ENCODE measurements at regions not wholly inside any gene's neighbourhood (a gene's known extent, or its start where the extent isn't known, plus 50 kb on each side); places are given as distances from the start of the nearest gene placed in this dataset.

DNA sequence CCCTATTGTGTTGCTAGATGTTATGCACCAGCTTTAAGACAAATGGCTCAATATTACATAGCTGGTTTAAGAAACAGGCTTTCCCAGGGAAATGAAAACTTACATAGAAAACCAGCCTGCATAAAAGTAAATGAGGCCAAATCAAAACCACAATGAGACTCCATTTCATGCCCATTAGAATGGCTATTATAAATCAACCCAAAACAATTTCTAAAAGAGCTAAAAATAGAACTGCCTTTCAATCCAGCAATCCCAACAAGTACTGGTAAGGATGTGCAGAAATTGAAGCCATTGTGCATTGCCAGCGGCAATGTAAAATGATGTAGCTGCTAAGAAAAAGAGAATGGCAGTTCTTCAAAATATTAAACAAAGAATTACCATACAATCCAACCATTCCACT, 1170.0 kb upstream of the CDH9 start:
- DNase-seq, result no peak

DNA sequence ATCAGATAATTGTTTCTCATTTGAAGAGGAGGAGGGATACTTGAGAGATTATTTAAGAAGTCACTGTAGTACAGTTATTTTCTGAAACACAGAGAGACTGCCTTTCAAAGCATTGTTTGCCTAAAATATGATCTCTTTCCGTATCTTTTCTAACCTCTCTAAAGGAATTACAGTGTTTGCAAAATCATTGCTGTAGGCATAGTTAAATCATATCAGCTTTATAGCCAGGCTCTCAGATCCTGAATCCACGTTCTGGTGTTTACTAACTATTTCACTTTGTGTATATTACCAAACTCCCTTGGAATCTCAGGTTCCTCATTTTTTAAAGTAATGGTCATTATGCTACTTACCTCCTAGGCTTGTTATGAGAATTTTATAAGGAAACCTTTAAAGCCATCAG, 1151.6 kb upstream of the CDH9 start:
- no peak for DNase-seq

DNA sequence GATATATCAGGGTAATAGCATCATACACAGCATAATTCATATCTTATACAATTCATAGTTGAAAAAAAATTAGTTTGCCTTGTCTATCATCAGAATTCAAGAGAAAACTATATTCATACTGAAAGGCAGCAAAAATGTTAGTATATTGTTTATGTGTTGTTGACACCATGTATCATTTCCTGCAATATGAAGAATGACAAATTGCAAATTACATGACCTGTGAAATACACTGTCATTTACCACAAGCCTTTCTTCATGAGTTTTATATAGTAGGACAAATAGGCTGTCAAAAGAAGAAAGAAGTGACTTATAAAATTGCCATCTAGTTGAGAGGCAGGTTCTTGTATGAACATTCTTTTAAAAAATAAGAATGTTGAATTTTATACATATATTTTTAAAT, 1136.3 kb upstream of the CDH9 start:
- DNase-seq, result no peak

DNA sequence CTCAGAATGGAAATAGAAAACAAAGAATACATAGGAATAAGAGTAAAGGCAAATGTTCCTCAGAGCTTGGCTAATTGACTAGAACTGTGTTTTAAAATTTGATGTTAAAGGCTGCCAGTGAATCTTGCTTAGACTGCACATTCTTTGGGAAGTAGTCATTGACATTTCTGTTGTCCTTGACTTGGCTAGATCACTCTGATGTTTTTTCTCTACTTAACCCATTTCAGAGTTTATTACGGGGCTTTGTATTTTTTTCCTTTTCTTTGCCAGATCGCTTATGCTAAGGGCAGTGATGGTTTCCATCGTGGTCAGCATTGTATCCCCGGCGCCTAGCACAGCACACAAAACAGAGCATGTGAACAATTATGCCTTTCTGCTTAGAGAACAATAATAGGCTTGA, 1126.7 kb upstream of the CDH9 start:
- DNase-seq, result no peak

DNA sequence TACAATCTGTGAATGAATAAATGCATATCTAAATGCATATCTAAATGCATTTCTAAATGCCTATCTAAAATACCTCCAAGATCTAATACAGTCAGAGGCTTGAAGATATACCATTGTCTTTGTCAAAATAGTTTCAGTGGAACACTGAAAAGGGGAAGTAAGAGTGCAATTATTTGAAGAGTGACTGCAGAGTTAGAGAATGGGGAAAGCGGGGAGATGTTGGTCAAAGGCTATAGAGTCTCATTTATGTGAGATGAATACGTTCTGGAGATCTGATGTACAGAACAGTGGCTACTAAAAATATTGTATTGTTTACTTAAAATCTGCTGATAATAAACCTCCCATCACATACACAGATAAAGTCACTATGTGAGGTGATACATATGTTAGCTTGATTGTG, 1126.2 kb upstream of the CDH9 start:
- no peak for DNase-seq

DNA sequence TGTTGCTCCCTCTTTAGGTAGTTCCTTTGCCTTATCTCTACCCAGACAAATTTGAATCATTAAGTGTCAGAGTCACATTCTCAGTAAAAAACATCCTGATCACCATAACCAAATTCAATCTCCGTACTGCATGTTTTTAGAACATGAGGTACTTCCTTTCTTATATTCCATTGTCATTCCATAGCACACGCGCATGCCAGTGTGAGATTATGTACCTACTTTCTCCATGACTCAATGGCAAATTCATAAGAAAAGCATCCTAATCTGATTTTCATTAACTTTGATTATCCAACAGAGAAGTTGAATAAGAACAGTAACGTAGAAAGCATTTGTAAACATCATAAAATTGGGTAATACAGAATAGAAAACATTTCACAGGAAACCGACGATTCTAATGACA, 1118.6 kb upstream of the CDH9 start:
- no peak for DNase-seq

DNA sequence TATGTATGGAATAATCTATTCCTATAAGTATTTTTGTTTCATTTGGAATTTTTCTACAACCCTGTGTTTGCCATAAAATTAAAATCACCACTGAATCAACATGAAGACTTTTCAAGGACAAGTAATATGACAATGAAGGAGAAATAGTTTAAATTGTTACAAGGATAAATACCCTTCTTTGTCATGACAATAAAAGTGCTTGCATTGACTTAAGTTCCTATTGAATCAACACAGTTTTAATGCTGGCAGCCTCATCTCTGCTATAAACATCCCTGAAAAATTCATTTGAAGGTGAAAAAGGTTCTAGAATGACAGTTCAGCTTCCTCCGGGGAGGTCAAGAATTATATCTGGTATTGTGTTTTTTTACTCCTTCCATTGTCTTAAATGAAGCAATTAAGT, 1105.1 kb upstream of the CDH9 start:
- no peak for DNase-seq

DNA sequence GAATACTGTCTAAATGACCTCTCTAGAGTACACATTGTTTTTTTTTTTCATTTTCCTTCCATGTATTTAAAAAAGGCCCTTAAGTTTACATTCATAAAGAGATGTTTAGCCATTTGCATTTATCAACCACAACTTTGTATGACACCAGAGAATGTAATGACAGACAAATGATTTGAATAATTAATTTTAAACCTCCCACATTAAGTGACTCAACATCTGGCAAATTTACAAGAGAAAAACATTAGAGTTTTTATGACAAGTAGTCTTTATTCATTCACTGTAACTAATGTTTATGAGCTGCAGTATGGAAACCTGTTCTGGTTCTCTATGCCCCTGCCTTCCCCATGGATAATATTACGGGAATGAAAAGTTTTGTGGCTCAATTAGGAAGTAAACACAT, 1093.8 kb upstream of the CDH9 start:
- DNase-seq, result no peak

DNA sequence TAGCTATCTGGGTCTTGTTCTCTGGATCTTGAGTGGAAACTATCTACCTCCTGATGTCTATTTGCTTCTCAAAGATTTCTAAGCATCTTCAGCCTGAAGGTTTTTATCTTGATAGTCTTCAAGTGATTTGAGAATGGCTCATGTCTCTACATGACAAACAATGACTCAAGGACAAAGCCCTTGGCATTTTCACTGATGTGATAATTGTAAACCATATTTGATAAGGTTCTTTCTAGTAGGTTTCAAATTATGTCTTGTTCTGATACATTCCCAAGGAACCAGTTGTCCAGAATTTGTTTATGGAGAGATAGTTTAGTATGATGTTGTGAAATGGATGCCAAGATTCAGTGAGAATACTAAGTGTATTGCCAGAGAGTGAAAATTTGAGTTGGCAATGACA, 1079.3 kb upstream of the CDH9 start:
- DNase-seq, result no peak

DNA sequence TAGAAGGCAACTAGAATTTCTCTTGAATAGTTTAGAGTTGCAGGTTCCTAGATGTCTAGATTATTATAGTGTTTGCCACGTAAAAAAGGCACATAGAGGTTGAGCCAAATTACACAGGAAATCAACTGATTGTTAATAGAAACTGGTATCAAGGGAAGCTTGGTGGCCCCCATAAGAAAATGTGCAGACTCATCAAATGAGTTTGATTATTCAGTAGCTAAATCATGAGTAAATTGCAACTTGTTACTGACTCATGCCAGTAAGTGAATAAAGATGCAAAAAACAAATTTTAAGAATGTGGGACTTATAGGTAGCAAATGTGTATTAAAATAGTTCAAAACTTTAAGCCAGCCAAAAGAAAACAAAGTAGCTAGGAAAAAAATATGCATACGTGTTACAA, 1078.9 kb upstream of the CDH9 start:
- no peak for DNase-seq

DNA sequence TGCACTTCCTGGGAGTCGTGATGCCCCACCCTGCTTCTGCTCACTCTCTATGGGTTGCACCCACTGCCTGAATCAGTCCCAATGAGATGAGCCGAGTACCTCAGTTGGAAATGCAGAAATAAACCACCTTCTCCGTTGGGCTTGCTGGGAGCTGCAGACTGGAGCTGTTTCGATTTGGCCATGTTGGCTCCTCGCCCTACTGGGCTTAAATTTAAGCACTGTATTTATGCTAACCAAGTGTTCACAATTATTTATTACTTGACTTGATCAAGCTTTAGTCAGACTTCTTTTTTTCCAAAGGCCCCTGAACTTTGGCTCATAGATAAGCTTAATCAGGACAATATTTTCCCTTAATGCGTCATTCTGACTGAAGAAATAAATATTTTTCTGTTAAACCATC, 1072.4 kb upstream of the CDH9 start:
- no peak for DNase-seq

DNA sequence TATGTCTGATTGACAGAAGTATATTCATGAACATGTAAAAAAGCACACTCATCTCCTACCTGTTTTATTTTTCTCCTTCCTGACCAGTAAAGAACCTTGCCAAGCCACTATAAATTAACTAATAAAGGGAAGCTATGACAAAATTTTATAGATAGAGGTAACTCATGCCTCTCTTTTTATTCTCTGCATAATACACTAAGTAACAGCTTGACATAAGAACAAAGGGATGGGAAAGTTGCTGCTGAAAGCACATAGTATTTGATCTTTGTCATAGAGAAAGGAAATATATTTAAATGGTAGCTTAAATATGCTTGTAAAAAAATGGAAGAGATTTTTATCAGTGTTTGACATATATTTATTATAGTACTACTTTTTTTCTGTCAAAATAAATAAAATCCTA, 1065.7 kb upstream of the CDH9 start:
- DNase-seq, result no peak

DNA sequence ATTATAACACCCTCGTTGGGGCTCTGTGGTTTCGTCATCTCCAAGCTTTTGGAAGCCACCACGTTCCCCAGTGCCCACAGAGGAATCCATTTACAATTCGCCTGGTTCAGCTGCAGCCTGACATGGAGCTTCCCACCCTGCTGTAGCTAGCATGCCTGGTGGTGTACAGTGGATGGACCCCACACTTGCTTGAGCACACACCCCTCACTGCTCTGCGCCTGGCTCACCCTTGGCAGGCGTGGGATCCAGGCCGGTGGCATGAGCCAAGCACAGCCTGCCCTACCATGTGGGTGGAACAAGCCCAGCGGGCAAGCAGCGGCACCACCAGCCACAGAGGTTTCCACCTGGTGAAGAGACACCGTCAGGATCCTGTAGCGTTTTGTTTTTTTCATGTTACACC, 1045.7 kb upstream of the CDH9 start:
- DNase-seq, result no peak

DNA sequence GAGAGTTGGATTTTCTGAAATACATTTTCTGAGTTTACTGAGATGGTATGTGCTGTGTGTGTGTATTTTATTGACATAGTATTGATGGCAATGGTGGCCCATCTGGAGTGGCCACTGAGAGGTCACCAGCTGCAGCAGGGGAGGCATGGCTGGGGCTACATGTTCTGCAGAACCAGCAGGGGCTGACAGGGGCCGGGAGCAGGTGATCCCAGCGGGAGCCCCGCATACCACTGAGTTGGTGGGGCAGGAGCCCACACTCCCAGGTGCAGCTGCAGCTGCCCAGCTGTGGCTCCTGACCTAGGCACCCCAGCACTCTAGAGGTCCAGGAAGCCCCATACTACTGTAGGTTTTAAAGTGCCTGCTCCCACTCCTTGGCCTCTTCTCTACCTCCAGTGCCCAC, 1044.2 kb upstream of the CDH9 start:
- DNase-seq, result no peak

DNA sequence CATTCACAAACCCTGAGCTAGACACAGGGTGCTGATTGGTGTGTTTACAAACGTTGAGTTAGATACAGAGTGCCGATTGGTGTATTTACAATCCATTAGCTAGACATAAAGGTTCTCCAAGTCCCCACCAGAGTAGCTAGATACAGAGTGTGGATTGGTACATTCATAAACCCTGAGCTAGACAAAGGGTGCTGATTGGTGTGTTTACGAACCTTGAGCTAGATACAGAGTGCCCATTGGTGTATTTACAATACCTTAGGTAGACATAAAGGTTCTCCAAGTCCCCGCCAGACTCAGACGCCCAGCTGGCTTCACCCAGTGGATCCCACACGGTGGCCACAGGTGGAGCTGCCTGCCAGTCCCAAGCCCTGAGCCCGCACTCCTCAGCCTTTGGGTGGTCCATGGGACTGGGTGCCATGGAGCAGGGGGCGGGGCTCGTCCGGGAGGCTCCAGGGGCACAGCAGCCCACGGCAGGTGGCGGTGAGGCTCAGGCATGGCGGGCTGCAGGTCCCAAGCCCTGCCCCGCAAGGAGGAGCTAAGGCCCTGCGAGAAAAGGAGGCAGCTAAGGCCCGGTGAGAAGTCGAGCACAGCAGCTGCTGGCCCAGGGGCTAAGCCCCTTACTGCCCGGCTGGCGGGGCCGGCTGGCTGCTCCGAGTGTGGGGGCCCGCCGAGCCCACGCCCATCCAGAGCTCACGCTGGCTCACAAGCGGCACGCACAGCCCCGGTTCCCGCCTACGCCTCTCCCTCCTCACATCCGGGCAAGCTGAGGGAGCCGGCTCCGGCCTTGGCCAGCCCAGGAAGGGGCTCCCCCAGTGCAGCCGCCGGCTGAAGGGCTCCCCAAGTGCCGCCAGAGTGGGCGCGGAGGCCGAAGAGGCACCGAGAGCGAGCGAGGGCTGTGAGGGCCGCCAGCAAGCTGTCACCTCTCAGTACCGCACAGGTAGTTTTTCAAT, 1039.2 kb upstream of the CDH9 start:
- no peak for DNase-seq

DNA sequence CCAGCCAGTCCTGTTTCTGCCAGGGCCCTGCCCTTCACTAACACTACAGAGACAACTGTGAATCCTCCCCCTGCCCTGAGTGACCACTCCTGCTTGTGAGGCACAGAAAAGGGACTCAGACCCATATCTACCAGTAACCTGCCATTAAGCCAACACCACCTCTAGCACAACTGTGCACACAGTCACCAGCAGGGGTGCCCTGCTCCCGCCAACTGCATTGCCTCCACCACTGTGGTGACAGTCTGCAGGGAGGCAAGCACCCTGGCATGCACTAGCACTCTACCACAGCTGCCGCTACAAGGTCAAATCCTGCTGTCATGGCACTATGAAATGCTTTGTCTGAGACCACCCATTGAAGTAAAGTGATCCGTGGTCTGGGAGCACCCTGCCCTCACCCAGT, 1028.5 kb upstream of the CDH9 start:
- DNase-seq, result no peak

DNA sequence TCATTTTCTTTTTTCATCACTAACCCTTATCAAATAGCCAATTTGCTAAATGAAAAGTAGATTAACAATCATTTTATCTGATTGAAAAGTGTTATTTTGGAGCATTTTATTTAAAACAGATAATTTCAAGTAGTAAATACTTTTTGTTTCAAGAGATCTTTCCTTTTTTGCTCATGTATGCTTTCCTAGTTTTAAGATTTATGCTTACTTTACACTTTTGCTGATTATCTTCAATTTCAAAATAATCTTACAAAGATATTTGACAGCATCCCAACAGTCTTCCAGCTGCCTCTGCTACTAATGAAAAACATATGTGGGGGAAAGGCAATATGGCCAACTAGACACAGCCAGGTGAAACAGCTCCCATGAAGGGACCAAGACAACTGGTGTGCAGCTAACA, 1027.3 kb upstream of the CDH9 start:
- no peak for DNase-seq

DNA sequence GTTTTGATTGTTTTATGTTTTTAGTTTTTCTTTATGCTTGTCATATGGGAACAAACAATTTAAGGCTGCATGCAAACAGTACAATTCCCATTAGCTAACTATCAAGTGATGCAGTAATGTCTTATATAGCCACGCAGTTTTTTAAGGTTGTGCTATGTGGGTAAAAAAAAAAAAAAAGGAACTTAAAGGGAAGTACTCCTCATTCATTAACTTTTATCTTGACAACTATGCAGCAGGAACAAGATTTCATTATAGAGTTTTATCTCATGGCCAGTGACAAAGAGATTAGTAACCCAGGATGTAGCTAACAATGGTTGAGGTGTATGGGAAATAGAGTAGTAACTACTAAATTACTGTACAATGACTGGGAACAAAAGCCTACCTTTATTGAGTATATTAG, 1008.2 kb upstream of the CDH9 start:
- peak; percentile 8 for DNase-seq

DNA sequence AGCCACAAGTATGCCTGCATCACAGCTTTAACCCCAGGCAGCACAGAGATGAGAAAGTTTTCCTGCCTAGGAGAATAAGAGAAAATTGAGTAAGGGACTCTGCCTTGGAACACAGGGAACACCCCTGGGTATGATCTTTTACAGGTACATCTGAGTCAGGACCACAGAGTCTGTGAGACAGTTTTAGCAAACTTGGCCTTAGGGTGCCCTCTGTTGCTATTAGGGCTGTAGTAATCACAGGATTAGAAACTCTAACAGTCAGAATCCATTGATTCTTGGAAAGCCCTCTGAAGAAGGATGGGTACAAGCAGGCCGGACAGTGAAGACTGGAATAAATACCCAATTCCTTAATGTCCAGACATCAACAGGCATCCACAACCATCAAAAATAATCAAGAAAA, 989.5 kb upstream of the CDH9 start:
- no peak for DNase-seq

DNA sequence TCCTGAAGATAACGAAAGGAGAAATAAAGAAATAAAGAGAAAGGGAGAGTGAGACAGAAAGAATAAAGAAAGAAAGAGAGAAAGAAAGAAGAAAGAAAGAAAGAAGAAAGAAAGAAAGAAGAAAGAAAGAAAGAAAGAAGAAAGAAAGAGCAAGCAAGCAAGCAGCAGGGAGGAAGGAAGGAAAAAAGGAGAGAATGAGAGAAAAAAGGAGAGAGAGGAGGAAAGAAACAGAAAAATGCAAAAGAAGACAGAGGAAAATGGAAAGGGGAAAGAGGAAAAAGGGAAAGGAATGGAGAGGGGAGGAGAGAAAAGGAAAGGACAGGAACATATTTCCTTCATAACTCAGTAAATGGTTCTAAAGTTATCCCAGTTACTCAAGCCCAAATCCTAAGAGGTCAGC, 978.8 kb upstream of the CDH9 start:
- no peak for DNase-seq

DNA sequence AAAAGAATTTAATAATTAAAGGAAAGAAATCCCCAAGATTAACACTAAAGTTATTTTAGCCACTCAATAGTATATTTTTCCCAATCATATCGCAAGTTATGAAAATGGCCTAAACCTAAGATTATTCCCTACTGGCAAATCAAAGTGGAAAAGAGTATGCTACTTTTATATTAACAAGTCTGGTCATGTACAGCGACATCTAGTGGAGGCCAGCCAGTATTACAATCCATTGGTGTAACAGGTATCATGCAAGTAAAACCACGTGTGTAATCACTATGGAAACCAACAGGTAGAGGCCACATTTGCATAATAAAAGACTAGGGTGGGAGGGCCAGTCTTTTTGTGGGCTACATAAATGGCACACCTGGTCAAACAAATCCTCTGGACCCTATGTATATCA, 976.4 kb upstream of the CDH9 start:
- DNase-seq, result peak; percentile 32

DNA sequence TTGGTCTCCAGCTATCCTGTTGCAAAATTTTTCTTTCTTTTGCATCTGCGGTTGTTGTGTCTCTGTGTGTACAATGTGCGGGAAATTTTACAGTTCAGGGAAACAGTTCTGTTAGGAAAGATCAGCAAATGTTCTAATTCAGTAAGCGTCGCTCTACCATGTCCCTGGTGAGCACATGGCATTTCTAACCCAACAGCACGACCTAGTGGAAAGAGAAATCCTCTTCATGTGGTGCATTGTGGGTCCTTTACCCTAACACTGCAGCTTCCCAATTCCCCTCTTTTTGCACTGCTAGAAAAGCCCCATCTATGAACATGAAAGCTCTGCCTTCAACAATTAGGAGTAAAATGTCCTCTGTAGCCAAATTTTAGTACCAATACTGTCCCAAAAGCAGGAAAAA, 974.2 kb upstream of the CDH9 start:
- no peak for DNase-seq

DNA sequence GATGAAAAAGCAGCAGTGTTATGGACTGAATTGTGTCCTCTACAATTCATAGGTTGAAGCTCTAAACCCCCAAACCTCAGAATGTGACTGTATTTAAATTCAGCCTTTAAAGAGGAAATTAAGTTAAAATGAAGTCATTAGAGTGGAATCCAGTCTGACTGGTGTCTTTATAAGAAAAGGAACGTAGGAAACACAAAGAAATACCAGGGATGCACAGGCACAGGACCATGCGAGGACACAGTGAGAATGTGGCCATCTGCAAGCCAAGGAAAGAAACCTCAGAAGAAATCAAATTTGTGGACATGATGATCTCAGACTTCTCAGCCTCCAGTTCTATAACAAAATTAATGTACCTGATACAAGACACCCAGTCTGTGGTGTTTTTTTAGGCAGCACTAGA, 971.2 kb upstream of the CDH9 start:
- DNase-seq, result no peak

DNA sequence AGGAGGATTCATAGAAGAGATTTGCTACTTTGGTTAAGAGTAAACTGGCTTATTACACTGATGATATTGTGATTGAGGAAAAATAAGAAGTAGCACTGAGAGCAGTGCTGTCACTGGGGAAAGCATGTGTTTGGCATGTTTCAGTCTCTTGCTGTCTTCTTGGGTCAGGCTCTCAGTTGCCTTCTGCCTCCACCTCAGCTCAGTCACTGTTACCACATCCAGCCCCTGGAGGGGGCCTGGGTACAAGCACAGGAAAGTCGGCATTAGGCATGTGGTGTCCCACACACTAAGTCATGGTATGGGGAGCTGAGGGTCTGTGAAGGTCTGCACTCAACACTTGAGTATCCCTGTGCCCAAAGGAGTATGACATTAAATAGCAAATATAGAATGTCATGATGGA, 958.3 kb upstream of the CDH9 start:
- no peak for DNase-seq

DNA sequence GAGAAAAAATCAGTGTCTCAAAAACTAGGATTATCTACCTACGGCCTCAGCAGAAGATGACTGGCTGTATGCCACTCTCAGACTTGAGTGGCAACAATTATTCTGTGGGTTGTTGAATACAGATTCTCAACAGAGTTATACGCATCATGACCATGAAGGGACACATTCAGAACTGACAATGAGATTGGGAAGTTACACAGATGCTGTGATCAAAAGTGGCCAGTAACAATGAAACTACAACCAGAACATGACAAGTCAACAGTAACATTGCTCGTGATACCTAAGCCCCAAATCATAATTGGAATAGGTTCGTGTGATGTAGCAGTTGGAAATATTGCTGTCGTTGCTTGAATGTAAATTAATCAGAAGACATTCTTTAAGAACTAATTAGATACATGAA, 957.5 kb upstream of the CDH9 start:
- no peak for DNase-seq
